ENCODE measurements at regions not wholly inside any gene's neighbourhood (a gene's known extent, or its start where the extent isn't known, plus 50 kb on each side); places are given as distances from the start of the nearest gene placed in this dataset.

DNA sequence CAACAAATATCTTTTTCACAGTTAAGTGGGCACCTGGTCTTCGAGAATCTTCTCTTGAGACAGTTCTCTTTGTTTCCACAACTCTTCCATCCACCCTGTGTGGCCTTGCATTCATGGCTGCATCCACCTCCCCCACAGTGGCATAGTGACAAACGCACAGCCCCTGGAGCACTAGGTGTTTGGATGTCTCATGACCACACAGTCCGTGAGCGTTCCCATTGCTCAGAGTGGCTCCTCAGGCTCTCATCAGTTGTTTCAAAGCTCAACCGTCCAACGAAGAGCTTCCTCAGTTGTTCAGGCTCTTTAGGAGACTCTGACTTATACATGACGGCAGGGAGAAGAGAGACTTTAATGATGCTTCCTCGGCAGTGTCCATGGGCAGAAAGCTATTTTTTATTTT, 191.6 kb downstream of the CDRT15L2 start:
- TF ChIP-seq EZH2 (IDR thresholded peaks at IDR 0.05; ENCODE audit: insufficient read depth, poor library complexity, severe bottlenecking) (no peak), EZH2phosphoT487 (IDR thresholded peaks at IDR 0.05; ENCODE audit: insufficient read depth, low read depth) (no peak)

Measured in GM23248 (cell line).